22Rv1 (cell line): ENCODE measurements at regions not wholly inside any gene's neighbourhood (a gene's known extent, or its start where the extent isn't known, plus 50 kb on each side); places are given as distances from the start of the nearest gene placed in this dataset.

Experiments used
- H3K27ac ChIP-seq: fragments of 450-650 bp; 2 replicates; pipeline ENCODE4 v1.5.1; 2017
- ZFX ChIP-seq: fragments of 450-650 bp; IDR thresholded peaks from 2 replicates; pipeline ENCODE4 v1.6.1; 2017; ENCODE audit warnings: antibody characterized with exemption, borderline replicate concordance
- TF ChIP-seq, protein P1 (sequence below): fragments of 450-650 bp; IDR thresholded peaks from 2 replicates; pipeline ENCODE4 v1.5.1; 2017; ENCODE audit warnings: mild to moderate bottlenecking

DNA sequence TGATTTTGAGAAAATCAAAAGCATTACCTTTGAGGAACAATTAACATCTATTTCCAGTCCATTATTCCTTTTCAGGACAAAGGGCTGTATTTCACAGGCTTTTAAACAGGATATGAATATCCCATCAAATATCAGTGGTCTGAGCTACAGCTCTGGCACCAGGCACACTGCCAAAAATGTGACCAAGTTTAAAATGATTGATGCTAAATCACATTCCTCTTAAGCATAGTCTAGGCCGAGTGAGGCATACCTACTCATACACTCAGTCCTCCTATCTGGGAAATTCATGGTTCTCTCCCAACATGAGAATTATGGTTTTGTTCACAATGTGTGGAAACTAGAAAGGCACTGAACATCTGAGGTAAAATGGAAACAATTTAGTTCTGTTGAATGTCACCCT lies 683.5 kb downstream of the TUSC7 start:
- H3K27ac ChIP-seq, result no peak overlapping the region
- TF ChIP-seq ZFX, result no peak
- TF ChIP-seq, protein P1, sequence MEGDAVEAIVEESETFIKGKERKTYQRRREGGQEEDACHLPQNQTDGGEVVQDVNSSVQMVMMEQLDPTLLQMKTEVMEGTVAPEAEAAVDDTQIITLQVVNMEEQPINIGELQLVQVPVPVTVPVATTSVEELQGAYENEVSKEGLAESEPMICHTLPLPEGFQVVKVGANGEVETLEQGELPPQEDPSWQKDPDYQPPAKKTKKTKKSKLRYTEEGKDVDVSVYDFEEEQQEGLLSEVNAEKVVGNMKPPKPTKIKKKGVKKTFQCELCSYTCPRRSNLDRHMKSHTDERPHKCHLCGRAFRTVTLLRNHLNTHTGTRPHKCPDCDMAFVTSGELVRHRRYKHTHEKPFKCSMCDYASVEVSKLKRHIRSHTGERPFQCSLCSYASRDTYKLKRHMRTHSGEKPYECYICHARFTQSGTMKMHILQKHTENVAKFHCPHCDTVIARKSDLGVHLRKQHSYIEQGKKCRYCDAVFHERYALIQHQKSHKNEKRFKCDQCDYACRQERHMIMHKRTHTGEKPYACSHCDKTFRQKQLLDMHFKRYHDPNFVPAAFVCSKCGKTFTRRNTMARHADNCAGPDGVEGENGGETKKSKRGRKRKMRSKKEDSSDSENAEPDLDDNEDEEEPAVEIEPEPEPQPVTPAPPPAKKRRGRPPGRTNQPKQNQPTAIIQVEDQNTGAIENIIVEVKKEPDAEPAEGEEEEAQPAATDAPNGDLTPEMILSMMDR, result no peak

DNA sequence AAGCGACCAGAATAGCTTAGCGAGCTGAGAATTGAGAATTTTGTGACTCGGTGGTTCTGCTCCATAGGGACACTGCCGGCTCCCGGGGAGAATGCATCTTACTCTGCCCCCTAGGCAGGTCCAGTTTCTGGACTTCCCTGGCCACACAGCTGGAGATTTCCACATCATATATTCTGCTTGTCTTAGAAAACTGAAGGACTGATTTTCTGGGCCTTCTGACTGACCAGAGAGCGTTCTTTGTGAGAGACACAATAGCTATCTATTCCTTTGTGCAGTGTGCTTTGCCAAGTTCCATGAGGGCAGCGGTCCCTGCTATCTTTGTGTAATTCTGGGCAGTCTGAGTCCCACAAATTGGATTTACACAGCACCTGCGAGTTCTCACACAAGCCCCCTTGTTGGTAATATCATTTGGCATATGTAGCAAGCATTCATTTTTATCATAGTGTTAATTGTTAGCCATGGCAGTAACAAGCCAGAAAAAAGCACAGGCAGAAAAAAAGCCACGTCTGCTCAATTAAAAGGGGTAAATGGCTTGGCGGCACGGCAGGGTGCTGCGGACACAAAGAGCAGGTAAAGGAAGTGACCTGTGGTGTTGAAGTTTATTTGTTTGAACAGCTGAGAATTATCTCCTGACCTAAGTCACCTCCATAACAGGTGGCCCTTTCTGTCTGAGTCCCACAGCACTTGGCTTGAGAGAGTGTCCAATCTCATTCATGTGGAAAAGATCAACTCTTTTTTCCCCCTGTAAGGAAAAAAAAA lies 688.7 kb downstream of the TUSC7 start:
- TF ChIP-seq, protein P1, result no peak
- no peak for TF ChIP-seq ZFX
- H3K27ac ChIP-seq, result no peak overlapping the region

DNA sequence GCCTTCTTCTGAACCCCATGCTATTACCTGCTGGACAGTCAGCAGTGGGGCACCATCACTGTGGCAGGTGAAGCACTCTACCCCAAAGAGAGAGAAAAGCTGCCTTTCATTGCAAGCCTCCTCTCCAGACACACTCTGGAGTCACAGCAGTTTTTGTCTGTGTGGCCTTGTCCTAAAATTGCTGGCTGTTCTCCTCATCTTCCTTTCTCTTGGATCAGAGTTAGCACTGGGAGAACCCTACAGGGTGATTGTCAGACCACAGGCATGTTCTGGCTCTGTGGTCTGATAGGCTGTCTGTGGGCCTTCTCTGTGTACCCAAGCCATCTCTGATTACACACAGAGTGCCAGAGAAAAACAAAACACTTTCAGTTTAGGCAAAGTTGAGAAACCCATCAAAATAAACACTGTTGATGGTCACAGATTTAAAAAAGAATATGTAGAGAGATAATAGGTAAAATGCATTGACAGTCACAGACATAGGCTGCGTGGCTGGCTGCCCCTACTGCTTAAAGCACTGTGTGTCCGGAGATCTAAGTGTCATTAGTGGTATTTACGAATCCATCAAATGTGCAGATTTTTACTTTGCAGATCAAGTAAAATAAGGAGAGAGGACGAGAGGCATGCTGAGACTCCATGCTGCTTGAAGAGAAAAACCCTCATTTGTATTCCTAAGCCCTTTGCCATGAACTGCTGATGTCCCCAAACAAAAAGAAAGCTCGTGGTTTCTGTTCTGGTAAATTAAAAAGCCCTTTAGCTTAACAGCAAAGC lies 689.9 kb downstream of the TUSC7 start:
- TF ChIP-seq, protein P1, result no peak
- no peak for TF ChIP-seq ZFX
- H3K27ac ChIP-seq, result no peak overlapping the region

DNA sequence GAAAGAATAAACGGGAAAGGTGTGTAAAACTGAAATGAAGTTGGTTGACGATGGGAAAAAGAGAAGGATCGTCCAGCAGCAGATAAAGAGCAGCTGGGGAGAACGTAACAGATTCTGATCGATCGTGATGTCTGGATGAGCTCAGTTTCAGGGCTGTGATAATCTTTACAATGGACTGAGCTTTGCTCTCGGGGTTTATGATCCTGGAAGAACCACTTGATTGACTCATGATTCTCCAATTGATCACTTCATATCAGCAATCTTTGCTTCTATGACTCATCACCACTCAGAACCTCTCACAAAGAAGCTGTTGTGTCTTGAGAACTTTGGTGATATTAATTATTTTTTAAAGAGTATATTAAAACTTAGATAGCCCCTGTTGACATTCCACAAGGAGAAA lies 690.7 kb downstream of the TUSC7 start:
- TF ChIP-seq, protein P1, result no peak
- no peak for TF ChIP-seq ZFX
- H3K27ac ChIP-seq, result no peak overlapping the region

DNA sequence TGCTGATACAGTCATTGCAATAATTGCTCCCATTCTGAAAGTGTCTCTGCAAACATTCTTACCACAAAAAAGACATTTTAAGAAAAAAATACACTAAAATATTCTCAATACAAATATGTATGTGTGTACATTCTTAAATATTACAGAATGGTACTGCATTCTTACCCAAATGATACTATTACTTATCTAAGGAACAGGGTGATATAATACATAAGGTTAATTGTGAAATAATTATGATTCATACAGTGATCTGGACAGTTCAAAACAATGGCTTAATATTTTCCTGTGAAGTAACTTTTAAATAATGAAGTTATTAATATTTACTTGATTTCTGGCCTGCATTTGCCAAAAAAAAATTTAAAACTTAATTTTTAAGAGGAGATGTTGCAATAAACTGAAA lies 694.6 kb downstream of the TUSC7 start:
- TF ChIP-seq, protein P1, result no peak
- TF ChIP-seq ZFX, result no peak
- no peak overlapping the region for H3K27ac ChIP-seq

DNA sequence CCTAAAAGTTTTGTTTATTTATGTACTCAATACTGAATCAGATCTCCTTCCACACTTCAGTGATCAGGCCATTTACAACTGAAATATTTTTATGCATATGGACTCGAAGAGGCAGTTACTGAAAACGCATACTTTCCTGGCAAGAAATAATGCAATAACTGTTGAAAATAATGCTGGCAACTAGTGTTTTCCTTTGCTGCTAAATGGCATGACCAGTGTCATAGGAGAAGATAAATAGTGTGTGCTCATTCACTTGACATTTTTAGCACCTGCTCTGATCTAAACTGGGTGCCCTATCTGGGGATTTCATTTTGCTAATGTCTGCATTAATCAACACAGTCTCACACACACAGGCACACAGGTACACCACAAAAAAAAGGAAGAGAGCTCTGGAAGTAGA lies 695.2 kb downstream of the TUSC7 start:
- H3K27ac ChIP-seq, result no peak overlapping the region
- no peak for TF ChIP-seq ZFX
- TF ChIP-seq, protein P1, result no peak

DNA sequence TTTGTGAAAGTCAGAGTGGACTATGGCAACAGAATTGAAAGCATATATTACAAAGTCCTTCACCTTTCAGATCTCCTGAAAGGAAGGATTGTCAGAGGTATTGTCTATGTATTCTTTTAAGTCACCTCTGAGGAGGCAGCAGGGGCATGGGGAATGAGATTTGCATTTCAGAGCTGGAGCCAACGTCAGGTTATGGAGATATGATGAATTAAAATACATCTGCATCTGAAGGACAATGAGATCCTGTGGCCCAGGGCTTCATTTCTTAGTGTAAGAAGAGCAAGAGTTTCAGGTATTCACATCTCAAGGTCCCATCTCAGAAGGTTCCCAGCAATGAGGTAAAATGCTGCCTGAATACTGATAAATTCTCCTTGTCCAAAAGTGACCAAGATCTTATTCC lies 695.8 kb downstream of the TUSC7 start:
- TF ChIP-seq, protein P1, result no peak
- no peak for TF ChIP-seq ZFX
- H3K27ac ChIP-seq, result no peak overlapping the region
